ENCODE measurements at regions not wholly inside any gene's neighbourhood (a gene's known extent, or its start where the extent isn't known, plus 50 kb on each side); places are given as distances from the start of the nearest gene placed in this dataset.

DNA sequence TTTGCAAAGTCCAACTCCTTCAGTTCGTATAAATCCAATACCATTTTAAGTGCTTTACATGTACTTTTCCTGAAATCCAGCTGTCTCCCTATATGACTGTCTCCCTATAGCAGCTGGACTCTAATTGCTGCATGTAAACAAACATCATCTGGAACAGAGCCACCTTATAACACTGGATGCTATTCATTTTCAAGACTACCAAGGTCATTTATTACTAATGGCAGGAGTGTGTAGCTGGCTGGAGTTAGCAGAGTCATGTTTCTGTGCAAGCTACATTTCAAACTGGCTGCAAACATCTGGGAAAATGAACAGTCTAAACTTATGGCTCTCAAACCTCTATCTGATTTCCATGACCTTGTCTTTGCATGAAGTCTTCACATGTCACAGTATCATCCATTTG, 575.2 kb downstream of the PIK3C3 start:
- TF ChIP-seq, protein P1, sequence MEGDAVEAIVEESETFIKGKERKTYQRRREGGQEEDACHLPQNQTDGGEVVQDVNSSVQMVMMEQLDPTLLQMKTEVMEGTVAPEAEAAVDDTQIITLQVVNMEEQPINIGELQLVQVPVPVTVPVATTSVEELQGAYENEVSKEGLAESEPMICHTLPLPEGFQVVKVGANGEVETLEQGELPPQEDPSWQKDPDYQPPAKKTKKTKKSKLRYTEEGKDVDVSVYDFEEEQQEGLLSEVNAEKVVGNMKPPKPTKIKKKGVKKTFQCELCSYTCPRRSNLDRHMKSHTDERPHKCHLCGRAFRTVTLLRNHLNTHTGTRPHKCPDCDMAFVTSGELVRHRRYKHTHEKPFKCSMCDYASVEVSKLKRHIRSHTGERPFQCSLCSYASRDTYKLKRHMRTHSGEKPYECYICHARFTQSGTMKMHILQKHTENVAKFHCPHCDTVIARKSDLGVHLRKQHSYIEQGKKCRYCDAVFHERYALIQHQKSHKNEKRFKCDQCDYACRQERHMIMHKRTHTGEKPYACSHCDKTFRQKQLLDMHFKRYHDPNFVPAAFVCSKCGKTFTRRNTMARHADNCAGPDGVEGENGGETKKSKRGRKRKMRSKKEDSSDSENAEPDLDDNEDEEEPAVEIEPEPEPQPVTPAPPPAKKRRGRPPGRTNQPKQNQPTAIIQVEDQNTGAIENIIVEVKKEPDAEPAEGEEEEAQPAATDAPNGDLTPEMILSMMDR (IDR thresholded peaks at IDR 0.05; ENCODE audit: extremely low read depth in 1 of 2, insufficient read depth in 1 of 2, low read depth in 1 of 2, low read length in 2 of 2) = no peak
- TF ChIP-seq POLR2A (IDR thresholded peaks at IDR 0.05; ENCODE audit: low read depth, low read length) (no peak), POLR2AphosphoS5 (IDR thresholded peaks at IDR 0.05; ENCODE audit: insufficient read depth, low read depth, low read length) (no peak)

All from endothelial cell of umbilical vein (primary cell).